Type B pancreatic cell (in vitro differentiated cells): ENCODE measurements at regions not wholly inside any gene's neighbourhood (a gene's known extent, or its start where the extent isn't known, plus 50 kb on each side); places are given as distances from the start of the nearest gene placed in this dataset.

Source experiments
- DNase-seq: peaks from one replicate; pipeline ENCODE4 v3.0.0; 2021; ENCODE audit warnings: mixed read lengths; ENCODE audit not compliant: unreplicated experiment; ENCODE audit errors: extremely low spot score
- H3K27ac Mint-ChIP-seq: 2 replicates; pipeline ENCODE4 v1.8.0; 2021; ENCODE audit warnings: mild to moderate bottlenecking, mixed read lengths
- H3K27me3 Mint-ChIP-seq: 2 replicates; pipeline ENCODE4 v1.8.0; 2021; ENCODE audit warnings: mixed read lengths
- H3K36me3 Mint-ChIP-seq: 2 replicates; pipeline ENCODE4 v1.8.0; 2021; ENCODE audit warnings: mixed read lengths
- H3K4me1 Mint-ChIP-seq: one replicate; pipeline ENCODE4 v1.8.0; 2021; ENCODE audit warnings: mixed read lengths; ENCODE audit not compliant: unreplicated experiment
- H3K4me3 Mint-ChIP-seq: 2 replicates; pipeline ENCODE4 v1.8.0; 2021; ENCODE audit warnings: mild to moderate bottlenecking, mixed read lengths
- H3K9me3 Mint-ChIP-seq: 2 replicates; pipeline ENCODE4 v1.8.0; 2021; ENCODE audit warnings: mixed read lengths
- TF ChIP-seq, protein P1 (sequence below): fragments of 200-600 bp; sonication (generic); conservative IDR thresholded peaks from 2 replicates; pipeline ENCODE4 v1.5.0; 2021; ENCODE audit warnings: antibody characterized with exemption, mild to moderate bottlenecking

DNA sequence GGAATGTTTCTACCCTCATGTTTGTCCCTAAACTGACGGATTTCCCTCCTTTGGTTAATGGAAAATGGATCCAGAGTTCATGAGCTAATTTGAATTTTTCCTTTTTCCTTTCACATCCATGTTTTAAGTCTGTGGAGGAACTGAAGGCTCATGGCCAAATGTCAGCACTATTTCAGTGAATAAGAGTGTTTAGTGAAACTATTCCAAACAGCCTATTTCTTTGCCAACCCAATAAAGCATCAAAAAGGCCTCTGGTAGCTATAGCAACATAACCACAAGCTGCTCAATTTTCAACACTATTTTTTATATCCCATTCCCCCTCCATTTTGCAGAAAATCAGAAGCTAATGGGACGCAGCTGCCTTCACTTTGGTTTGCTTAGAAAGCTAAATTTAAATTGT is 1454.1 kb downstream of the GATA3 start:
- DNase-seq = no peak
- TF ChIP-seq, protein P1, sequence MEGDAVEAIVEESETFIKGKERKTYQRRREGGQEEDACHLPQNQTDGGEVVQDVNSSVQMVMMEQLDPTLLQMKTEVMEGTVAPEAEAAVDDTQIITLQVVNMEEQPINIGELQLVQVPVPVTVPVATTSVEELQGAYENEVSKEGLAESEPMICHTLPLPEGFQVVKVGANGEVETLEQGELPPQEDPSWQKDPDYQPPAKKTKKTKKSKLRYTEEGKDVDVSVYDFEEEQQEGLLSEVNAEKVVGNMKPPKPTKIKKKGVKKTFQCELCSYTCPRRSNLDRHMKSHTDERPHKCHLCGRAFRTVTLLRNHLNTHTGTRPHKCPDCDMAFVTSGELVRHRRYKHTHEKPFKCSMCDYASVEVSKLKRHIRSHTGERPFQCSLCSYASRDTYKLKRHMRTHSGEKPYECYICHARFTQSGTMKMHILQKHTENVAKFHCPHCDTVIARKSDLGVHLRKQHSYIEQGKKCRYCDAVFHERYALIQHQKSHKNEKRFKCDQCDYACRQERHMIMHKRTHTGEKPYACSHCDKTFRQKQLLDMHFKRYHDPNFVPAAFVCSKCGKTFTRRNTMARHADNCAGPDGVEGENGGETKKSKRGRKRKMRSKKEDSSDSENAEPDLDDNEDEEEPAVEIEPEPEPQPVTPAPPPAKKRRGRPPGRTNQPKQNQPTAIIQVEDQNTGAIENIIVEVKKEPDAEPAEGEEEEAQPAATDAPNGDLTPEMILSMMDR = no peak
- H3K4me1 Mint-ChIP-seq = no peaks in the 10 kb centered on the region
- H3K27me3 Mint-ChIP-seq = peaks cover 10% of the 10 kb centered on the region
- no peaks in the 10 kb centered on the region for H3K9me3 Mint-ChIP-seq
- H3K36me3 Mint-ChIP-seq = no peaks in the 10 kb centered on the region
- H3K4me3 Mint-ChIP-seq = no peak overlapping the region
- no peak overlapping the region for H3K27ac Mint-ChIP-seq

GRCh38 chr10:9510626-9511025 is 1456.1 kb downstream of the GATA3 start:
- Mint-ChIP-seq H3K4me1 (no peaks in the 10 kb centered on the region), H3K36me3 (no peaks in the 10 kb centered on the region), H3K27ac (no peak overlapping the region), H3K9me3 (no peaks in the 10 kb centered on the region), H3K27me3 (peaks cover 13% of the 10 kb centered on the region), H3K4me3 (no peak overlapping the region)
- TF ChIP-seq, protein P1 = no peak
- DNase-seq = no peak

GRCh38 chr10:9515922-9516321 is 1461.4 kb downstream of the GATA3 start:
- Mint-ChIP-seq H3K9me3 (no peaks in the 10 kb centered on the region), H3K27ac (no peak overlapping the region), H3K4me1 (no peaks in the 10 kb centered on the region), H3K4me3 (no peak overlapping the region), H3K27me3 (peaks cover 8% of the 10 kb centered on the region), H3K36me3 (no peaks in the 10 kb centered on the region)
- DNase-seq = no peak
- TF ChIP-seq, protein P1 = no peak

GRCh38 chr10:9535744-9536143 is 1481.3 kb downstream of the GATA3 start:
- Mint-ChIP-seq H3K27ac (no peak overlapping the region), H3K36me3 (no peaks in the 10 kb centered on the region), H3K4me3 (no peak overlapping the region)

DNA sequence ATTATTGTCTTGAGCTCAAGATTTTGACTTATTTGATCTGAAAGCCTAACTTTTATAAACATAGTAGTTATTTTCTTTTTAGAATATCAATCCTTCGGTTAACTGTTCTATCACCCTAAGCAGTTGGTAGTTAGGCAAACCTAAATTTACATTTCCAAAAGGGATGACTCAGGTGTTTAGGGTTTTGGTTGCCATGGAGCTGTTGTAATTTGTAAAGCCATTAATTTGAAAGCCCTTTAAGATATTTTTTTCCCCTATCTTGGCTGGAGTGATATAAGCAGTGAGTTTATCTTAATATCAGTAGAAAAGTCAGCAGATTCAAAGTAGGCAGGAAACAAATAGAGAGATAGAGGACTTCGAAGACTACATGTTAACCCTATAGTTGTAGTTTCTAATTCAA is 1472.6 kb upstream of the CELF2 start:
- Mint-ChIP-seq H3K27ac (no peak overlapping the region), H3K4me3 (no peak overlapping the region), H3K9me3 (no peaks in the 10 kb centered on the region), H3K36me3 (no peaks in the 10 kb centered on the region), H3K4me1 (no peaks in the 10 kb centered on the region), H3K27me3 (no peaks in the 10 kb centered on the region)
- no peak for DNase-seq
- TF ChIP-seq, protein P1 = no peak

More at GRCh38 chr10:9535744-9536143, 1481.3 kb downstream of the GATA3 start:
- Mint-ChIP-seq H3K9me3 (no peaks in the 10 kb centered on the region), H3K4me1 (no peaks in the 10 kb centered on the region), H3K27me3 (no peaks in the 10 kb centered on the region)
- DNase-seq = no peak
- TF ChIP-seq, protein P1 = no peak
